HG02884 (cell line): ENCODE measurements at regions not wholly inside any gene's neighbourhood (a gene's known extent, or its start where the extent isn't known, plus 50 kb on each side); places are given as distances from the start of the nearest gene placed in this dataset.
A peak's percentile ranks its signal among the peaks of the same experiment; 100 is the strongest.
"Not testable (repeated sequence)": the region's sequence is repeated elsewhere in the genome, so short reads cannot be mapped to it uniquely, and the experiment has no call there.

ENCODE experiments used
- ATAC-seq: cut with Tn5 transposase; IDR thresholded peaks from one replicate; pipeline ENCODE4 v1.9.1; 2021; ENCODE audit warnings: mild to moderate bottlenecking, moderate library complexity; ENCODE audit not compliant: unreplicated experiment

- no peak for ATAC-seq
Measured at GRCh38 chr5:101091902-101092301, 188.8 kb upstream of the ST8SIA4 start.

GRCh38 chr5:101084353-101084752 lies 181.3 kb upstream of the ST8SIA4 start:
- ATAC-seq = no peak

GRCh38 chr5:101080462-101081240 lies 177.6 kb upstream of the ST8SIA4 start:
- ATAC-seq = no peak

GRCh38 chr5:101068298-101068697 lies 165.2 kb upstream of the ST8SIA4 start:
- no peak for ATAC-seq

- ATAC-seq = no peak
Measured at GRCh38 chr5:101067429-101067828, 164.3 kb upstream of the ST8SIA4 start.

- ATAC-seq = no peak
Measured at GRCh38 chr5:101062902-101063301, 159.8 kb upstream of the ST8SIA4 start.

- ATAC-seq = no peak
Measured at GRCh38 chr5:101047181-101047580, 144.1 kb upstream of the ST8SIA4 start.

GRCh38 chr5:101045689-101046088 lies 142.6 kb upstream of the ST8SIA4 start:
- no peak for ATAC-seq

- ATAC-seq = not testable (repeated sequence)
Measured at GRCh38 chr5:101040002-101040401, 136.9 kb upstream of the ST8SIA4 start.

GRCh38 chr5:101036778-101037177 lies 133.7 kb upstream of the ST8SIA4 start:
- ATAC-seq = no peak

GRCh38 chr5:101035425-101035824 lies 132.3 kb upstream of the ST8SIA4 start:
- ATAC-seq = no peak

GRCh38 chr5:101024299-101024698 lies 121.2 kb upstream of the ST8SIA4 start:
- ATAC-seq = peak; percentile 48

GRCh38 chr5:101018299-101018698 lies 115.2 kb upstream of the ST8SIA4 start:
- ATAC-seq = no peak

- no peak for ATAC-seq
Measured at GRCh38 chr5:101012880-101013279, 109.8 kb upstream of the ST8SIA4 start.

GRCh38 chr5:101009758-101010519 lies 106.9 kb upstream of the ST8SIA4 start:
- peak; percentile 96 for ATAC-seq

GRCh38 chr5:100992354-100992753 lies 89.3 kb upstream of the ST8SIA4 start:
- ATAC-seq = no peak

- not testable (repeated sequence) for ATAC-seq
Measured at GRCh38 chr5:100983601-100984000, 80.5 kb upstream of the ST8SIA4 start.

GRCh38 chr5:100974082-100974481 lies 71.0 kb upstream of the ST8SIA4 start:
- no peak for ATAC-seq

- no peak for ATAC-seq
Measured at GRCh38 chr5:100970646-100971255, 67.7 kb upstream of the ST8SIA4 start.

- no peak for ATAC-seq
Measured at GRCh38 chr5:100965291-100965690, 62.2 kb upstream of the ST8SIA4 start.
